Activated naive CD8-positive, alpha-beta T cell treated with anti-CD3 and anti-CD28 coated beads, Interleukin-2, amount 10 ng/mL, durations not matched to agents 7 days and 5 days (primary cell): ENCODE measurements at regions not wholly inside any gene's neighbourhood (a gene's known extent, or its start where the extent isn't known, plus 50 kb on each side); places are given as distances from the start of the nearest gene placed in this dataset.
"Not testable (repeated sequence)": the region's sequence is repeated elsewhere in the genome, so short reads cannot be mapped to it uniquely, and the experiment has no call there.

ENCODE experiments used
- ATAC-seq: fragments of 150-1000 bp; cut with Tn5 transposase; one replicate; pipeline ENCODE4 v1.10.0; 2021; ENCODE audit warnings: low read depth, moderate library complexity
- POLR2A ChIA-PET: fragments of 350-600 bp; sonication (Branson Sonifier 250); formaldehyde crosslinking; loops from one replicate; lab custom pipeline; 2021; ENCODE audit warnings: antibody characterized with exemption; lab: Charles Lee
- DNase-seq: peaks from one replicate; pipeline ENCODE4 v3.0.0; 2021
- H3K27ac Mint-ChIP-seq: one replicate; pipeline ENCODE4 v1.8.0; 2022; ENCODE audit warnings: mild to moderate bottlenecking, mixed read lengths
- H3K27me3 Mint-ChIP-seq: one replicate; pipeline ENCODE4 v1.8.0; 2022; ENCODE audit warnings: mild to moderate bottlenecking, moderate library complexity, mixed read lengths
- H3K36me3 Mint-ChIP-seq: one replicate; pipeline ENCODE4 v1.8.0; 2021; ENCODE audit warnings: mild to moderate bottlenecking, mixed read lengths
- H3K4me1 Mint-ChIP-seq: one replicate; pipeline ENCODE4 v1.8.0; 2021; ENCODE audit warnings: mixed read lengths
- H3K4me3 Mint-ChIP-seq: one replicate; pipeline ENCODE4 v1.8.0; 2022; ENCODE audit warnings: mild to moderate bottlenecking, moderate library complexity, mixed read lengths
- H3K9me3 Mint-ChIP-seq: one replicate; pipeline ENCODE4 v1.8.0; 2021; ENCODE audit warnings: mixed read lengths

DNA sequence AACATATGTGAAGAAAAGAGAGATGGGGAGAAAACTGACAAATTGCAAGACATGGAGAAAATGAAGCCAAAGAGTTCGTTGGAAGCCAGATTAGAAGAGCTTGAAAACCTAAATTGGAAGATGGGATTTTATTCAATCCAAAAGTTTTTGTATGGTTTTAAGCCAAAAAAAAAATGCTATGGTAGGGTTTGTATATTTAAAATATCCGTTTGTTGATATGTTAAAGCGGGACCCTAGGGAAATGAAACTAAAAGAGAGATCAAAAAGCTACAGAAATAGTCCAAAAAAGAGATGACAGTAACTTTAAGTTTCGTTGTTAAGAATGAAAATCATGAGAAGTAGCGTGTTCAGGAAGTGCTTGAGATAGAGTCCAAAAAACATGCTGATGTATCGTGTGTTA is 617.7 kb upstream of the ADGRL2 start:
- POLR2A ChIA-PET: no interaction called here
- H3K4me3 Mint-ChIP-seq: no peak overlapping the region
- ATAC-seq: no peak
- no peaks in the 10 kb centered on the region for H3K4me1 Mint-ChIP-seq
- no peak for DNase-seq
- H3K27ac Mint-ChIP-seq: no peak overlapping the region
- peaks cover 2% of the 10 kb centered on the region for H3K9me3 Mint-ChIP-seq
- no peaks in the 10 kb centered on the region for H3K36me3 Mint-ChIP-seq
- H3K27me3 Mint-ChIP-seq: no peaks in the 10 kb centered on the region

DNA sequence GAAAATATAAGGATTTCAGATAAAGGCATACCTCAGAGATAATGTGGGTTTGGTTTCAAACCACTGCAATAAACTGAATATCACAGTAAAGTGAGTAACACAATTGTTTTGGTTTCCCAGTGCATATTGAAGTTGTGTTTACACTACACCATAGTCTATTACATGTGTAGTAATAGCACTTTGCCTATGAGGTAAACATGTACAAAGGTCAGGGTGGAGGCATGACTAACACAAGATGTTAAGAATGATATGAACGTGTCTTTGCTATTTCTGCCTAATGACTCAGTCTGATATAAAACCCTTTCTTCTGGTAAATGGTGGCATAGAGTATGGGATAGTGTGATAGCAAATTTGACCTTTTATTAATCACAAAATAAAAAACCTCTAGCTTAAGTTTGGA is 621.5 kb upstream of the ADGRL2 start:
- H3K9me3 Mint-ChIP-seq: peaks cover 9% of the 10 kb centered on the region
- POLR2A ChIA-PET: no interaction called here
- ATAC-seq: no peak

DNA sequence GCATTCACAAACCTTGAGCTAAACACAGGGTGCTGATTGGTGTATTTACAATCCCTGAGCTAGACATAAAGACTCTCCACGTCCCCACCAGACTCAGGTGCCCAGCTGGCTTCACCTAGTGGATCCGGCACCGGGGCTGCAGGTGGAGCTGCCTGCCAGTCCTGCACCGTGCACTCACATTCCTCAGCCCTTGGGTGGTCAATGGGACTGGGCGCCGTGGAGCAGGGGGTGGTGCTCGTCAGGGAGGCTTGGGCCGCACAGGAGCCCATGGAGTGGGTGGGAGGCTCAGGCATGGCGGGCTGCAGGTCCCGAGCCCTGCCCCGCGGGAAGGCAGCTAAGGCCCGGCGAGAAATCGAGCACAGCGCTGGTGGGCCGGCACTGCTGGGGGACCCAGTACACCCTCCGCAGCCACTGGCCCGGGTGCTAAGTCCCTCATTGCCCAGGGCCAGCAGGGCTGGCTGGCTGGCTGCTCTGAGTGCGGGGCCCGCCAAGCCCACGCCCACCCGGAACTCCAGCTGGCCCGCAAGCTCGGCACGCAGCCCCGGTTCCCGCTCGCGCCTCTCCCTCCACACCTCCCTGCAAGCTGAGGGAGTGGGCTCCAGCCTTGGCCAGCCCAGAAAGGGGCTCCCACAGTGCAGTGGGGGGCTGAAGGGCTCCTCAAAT is 622.2 kb upstream of the ADGRL2 start:
- H3K9me3 Mint-ChIP-seq, DNase-seq, H3K36me3 Mint-ChIP-seq: not testable (repeated sequence)

More for the DNA sequence above, 621.5 kb upstream of the ADGRL2 start:
- Mint-ChIP-seq H3K4me3 (no peak overlapping the region), H3K36me3 (no peaks in the 10 kb centered on the region), H3K27me3 (no peaks in the 10 kb centered on the region), H3K27ac (no peak overlapping the region), H3K4me1 (no peaks in the 10 kb centered on the region)
- DNase-seq: no peak

DNA sequence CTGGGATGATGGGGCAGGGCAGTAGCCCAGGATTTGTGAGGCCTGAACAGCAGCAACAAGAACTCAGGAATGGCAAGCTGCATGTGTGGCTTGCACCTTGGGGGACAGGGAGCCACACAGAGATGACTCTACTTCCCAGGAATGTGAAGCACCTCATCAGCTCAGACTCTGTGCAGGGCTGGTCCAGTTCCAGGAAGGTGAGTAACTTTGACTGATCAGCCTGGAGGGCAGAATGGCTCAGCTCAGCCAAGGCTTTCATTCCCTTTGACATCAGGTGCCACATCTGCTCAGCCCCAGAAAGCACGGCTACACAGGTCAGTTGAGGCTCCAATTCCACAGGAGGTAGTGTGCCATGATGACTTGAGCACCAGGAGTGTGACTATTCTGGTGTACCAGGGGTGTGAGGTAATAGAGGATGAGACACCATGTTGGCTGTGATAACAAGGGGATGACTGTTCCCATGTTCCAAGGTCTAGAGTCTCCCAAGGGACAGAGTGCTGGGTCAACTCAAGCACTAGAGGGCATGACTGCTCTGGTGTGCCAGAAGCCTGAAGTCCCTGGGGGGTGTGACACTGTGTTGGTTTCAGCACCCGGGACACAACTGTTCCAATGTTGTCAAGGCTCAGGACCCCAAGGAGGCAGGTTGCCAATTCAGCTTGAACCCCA is 625.8 kb upstream of the ADGRL2 start:
- Mint-ChIP-seq H3K27ac (no peak overlapping the region), H3K4me1 (no peaks in the 10 kb centered on the region), H3K4me3 (no peak overlapping the region), H3K36me3 (no peaks in the 10 kb centered on the region), H3K27me3 (no peaks in the 10 kb centered on the region), H3K9me3 (peaks cover 11% of the 10 kb centered on the region)
- POLR2A ChIA-PET: no interaction called here
- no peak for ATAC-seq
- no peak for DNase-seq

More for the DNA sequence above, 622.2 kb upstream of the ADGRL2 start:
- H3K4me3 Mint-ChIP-seq, ATAC-seq, H3K27ac Mint-ChIP-seq, H3K27me3 Mint-ChIP-seq, H3K4me1 Mint-ChIP-seq, POLR2A ChIA-PET: not testable (repeated sequence)

DNA sequence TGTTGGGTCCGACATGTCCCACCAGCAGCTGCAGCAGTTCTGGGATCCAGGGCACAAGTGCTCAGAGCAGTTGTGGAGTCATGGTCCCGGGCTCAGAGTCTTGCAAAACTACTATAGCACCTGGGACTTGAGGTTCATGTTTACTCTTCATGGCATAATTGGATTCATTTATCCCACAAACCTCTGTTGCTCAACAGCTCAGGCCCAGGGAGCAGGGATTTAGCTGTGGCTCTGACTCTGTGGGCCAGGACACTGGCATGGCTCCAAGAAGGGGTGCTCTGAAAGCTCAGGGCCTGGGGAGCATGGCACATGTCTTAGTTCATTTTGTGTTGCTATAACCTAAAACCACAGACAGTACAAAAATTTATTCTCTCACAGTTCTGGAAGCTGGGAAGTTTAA is 626.7 kb upstream of the ADGRL2 start:
- H3K27ac Mint-ChIP-seq: no peak overlapping the region
- H3K4me3 Mint-ChIP-seq: no peak overlapping the region
- POLR2A ChIA-PET: no interaction called here
- no peaks in the 10 kb centered on the region for H3K4me1 Mint-ChIP-seq
- ATAC-seq: no peak
- no peaks in the 10 kb centered on the region for H3K27me3 Mint-ChIP-seq
- no peaks in the 10 kb centered on the region for H3K36me3 Mint-ChIP-seq
- H3K9me3 Mint-ChIP-seq: peaks cover 11% of the 10 kb centered on the region
- no peak for DNase-seq

DNA sequence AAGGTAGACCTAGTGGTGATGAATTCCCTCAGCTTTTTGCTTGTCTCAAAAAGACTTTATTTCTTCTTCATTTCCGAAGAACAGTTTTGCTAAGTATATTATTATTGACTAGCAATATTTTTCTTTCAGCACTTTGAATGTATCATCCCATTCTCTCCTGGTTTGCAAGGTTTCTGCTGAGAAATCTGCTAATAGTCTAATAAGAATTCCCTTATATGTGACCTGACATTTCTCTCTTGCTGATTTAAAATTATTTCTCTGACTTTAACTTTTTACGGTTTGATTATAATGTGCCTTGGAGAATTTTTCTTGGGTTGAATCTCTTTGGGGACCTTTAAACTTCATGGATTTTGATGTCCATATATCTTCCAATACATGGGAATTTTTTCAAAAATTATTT is 628.3 kb upstream of the ADGRL2 start:
- Mint-ChIP-seq H3K27ac (no peak overlapping the region), H3K4me3 (no peak overlapping the region), H3K9me3 (peaks cover 9% of the 10 kb centered on the region), H3K27me3 (no peaks in the 10 kb centered on the region), H3K4me1 (no peaks in the 10 kb centered on the region), H3K36me3 (no peaks in the 10 kb centered on the region)
- DNase-seq (no peak), ATAC-seq (no peak)
- POLR2A ChIA-PET: no interaction called here

DNA sequence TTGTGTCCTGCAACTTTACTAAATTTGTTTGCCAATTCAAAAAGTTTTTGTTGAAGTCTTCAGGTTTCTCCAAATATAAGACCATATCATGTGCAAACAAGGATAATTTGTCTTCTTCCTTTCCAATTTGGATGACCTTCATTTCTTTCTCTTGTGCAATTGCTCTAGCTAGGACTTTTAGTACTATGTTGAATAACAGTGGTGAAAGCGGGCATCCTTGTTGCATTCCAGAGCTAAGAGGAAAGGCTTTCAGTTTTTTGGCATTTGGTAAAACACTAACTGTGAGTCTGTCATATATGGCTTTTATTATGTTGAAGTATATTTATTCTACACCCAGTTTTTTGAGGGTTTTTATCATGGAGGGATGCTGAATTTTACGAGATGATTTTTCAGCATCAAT is 630.0 kb upstream of the ADGRL2 start:
- ATAC-seq (no peak), DNase-seq (no peak)
- no peak overlapping the region for H3K4me3 Mint-ChIP-seq
- H3K9me3 Mint-ChIP-seq: peaks cover 7% of the 10 kb centered on the region
- POLR2A ChIA-PET: no interaction called here
- no peak overlapping the region for H3K27ac Mint-ChIP-seq
- H3K27me3 Mint-ChIP-seq: no peaks in the 10 kb centered on the region
- H3K36me3 Mint-ChIP-seq: no peaks in the 10 kb centered on the region
- no peaks in the 10 kb centered on the region for H3K4me1 Mint-ChIP-seq

DNA sequence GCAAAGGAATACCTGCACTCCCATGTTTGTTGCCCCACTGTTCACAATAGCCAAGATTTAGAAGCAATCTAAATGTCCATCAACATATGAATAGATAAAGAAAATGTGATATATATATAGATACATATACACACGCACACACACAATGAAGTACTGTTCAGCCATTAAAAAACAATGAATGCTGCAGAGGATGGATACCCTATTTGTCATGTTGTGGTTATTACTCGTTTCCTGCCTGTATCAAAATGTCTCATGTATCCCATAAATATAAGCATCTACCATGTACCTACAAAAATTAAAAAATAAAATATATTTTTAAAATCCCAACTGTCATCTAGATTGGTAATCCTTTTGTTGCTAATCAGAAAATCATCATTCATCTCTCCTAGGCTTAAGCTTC is 634.8 kb upstream of the ADGRL2 start:
- Mint-ChIP-seq H3K9me3 (peaks cover 2% of the 10 kb centered on the region), H3K4me1 (no peaks in the 10 kb centered on the region), H3K4me3 (no peak overlapping the region), H3K27me3 (no peaks in the 10 kb centered on the region), H3K36me3 (no peaks in the 10 kb centered on the region), H3K27ac (no peak overlapping the region)
- ATAC-seq: no peak
- DNase-seq: no peak
- POLR2A ChIA-PET: no interaction called here

DNA sequence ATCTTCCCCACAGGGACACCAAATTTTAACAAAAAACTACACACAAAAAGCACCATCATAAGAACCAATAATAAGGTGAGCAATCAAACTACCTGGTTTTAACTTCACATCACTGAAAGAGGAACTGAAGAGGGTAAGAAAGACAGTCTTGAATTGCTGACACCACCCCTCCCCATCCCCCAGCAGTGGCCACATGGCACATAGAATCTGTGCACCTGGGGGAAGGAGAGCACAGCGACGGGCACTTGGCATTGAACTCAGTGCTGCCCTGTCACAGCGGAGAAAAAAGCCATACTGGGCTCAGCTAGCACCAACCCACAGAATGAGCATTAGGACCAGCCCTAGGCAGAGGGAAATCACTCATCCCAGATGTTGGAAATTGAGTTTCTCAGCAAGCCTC is 640.0 kb upstream of the ADGRL2 start:
- H3K27ac Mint-ChIP-seq: no peak overlapping the region
- H3K36me3 Mint-ChIP-seq: no peaks in the 10 kb centered on the region
- POLR2A ChIA-PET: no interaction called here
- no peaks in the 10 kb centered on the region for H3K4me1 Mint-ChIP-seq
- no peak overlapping the region for H3K4me3 Mint-ChIP-seq
- H3K27me3 Mint-ChIP-seq: no peaks in the 10 kb centered on the region
- no peaks in the 10 kb centered on the region for H3K9me3 Mint-ChIP-seq
- DNase-seq (no peak), ATAC-seq (no peak)

DNA sequence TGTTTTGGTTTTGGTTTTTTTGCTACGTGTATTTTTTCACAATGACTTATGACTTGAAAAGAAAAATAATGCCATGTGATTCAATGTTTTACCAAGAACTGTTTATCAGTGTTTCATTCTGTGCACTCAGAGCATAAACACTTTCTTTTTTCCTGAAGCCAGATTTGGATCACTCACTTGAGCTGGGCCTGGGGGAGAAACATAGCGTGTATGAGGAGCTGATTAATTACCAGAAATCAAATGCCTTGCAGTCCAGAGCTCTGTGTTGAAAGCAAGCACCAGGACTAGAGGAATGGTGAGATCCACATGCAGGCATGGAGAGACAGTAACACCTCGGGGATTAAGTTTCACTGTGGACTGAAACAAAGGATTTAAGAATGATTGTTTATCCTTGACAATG is 642.1 kb upstream of the ADGRL2 start:
- Mint-ChIP-seq H3K36me3 (no peaks in the 10 kb centered on the region), H3K4me3 (no peak overlapping the region), H3K9me3 (no peaks in the 10 kb centered on the region), H3K27ac (no peak overlapping the region), H3K4me1 (no peaks in the 10 kb centered on the region), H3K27me3 (no peaks in the 10 kb centered on the region)
- DNase-seq: no peak
- ATAC-seq: no peak
- POLR2A ChIA-PET: no interaction called here

DNA sequence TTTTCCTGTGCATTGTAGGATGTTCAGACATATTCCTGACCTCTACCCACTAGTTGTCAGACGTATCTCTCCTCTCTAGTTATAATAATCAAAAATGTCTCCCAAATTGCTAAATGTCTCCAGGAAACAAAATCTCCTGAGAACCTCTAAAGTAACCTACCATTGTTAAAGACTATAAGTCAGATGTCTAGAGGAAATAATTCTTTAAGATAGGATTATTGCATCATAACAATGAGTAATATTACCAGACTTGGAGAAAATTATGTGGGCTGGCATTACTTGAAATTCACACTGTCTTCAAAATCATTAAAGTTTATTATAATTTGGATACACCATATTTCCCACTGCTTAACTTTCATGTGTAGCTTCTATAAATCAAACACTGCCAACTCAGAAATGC is 643.0 kb upstream of the ADGRL2 start:
- POLR2A ChIA-PET: no interaction called here
- Mint-ChIP-seq H3K27ac (no peak overlapping the region), H3K27me3 (no peaks in the 10 kb centered on the region), H3K4me3 (no peak overlapping the region), H3K36me3 (no peaks in the 10 kb centered on the region), H3K9me3 (no peaks in the 10 kb centered on the region), H3K4me1 (no peaks in the 10 kb centered on the region)
- no peak for ATAC-seq
- no peak for DNase-seq

DNA sequence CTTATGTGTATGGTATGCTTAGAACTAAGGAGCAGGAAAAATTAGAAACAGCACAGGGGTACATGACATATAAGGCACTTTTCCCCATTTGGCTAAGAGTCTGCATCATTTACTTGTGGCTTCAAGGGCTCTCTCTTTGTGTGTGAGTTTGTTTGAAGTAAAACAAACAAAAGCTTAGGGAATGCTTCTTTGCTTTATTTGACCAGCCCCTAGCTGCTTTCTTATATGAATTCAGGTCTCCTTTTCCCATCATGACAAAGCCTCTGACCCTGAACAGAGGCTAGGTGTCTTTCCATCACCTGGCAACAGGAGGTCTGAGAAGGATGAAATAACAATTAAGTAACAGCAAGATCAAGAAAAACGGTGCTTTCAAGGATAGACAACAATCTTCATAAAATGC is 643.8 kb upstream of the ADGRL2 start:
- no peaks in the 10 kb centered on the region for H3K36me3 Mint-ChIP-seq
- H3K9me3 Mint-ChIP-seq: no peaks in the 10 kb centered on the region
- no peak for DNase-seq
- ATAC-seq: no peak
- no peaks in the 10 kb centered on the region for H3K27me3 Mint-ChIP-seq
- no peak overlapping the region for H3K4me3 Mint-ChIP-seq
- POLR2A ChIA-PET: no interaction called here
- no peak overlapping the region for H3K27ac Mint-ChIP-seq
- H3K4me1 Mint-ChIP-seq: no peaks in the 10 kb centered on the region

DNA sequence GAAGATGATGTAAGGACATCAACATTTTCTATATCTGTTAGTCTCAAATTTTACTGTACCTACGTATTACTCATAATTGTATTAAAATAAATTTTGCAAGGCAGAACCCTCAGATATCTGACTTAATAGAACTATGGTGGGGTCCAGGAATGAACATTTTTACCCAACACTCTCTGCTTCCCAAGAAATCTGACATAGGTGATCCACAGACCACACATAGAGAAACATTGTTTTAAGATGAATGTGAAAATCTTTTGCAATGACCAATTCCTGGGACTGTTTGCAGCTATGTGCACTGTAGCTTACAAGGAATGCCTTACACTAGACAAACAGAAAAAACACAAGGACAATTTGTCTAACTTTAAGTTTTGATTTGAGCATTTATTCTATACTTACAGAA is 645.6 kb upstream of the ADGRL2 start:
- Mint-ChIP-seq H3K36me3 (no peaks in the 10 kb centered on the region), H3K27ac (no peak overlapping the region)

DNA sequence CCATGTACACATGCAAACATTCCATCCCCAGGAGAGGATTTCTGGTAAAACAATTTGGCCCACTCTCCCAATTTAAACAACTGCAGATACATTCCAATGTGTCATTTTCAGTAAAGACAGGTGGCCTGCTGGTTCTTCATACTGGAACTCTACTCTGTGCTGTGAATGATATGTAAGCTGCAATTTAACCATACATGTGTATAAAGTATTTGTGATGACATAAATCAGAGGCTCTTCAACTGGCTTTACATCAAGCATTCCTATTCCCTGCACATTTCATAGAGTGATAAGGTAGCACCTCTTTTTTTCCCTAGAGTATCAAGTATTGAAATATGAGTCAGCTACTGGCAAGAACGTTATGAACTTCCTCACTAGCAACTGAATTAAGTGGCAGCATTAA is 649.5 kb upstream of the ADGRL2 start:
- no peak for ATAC-seq
- no peak overlapping the region for H3K27ac Mint-ChIP-seq
- no peak for DNase-seq
- peaks cover 8% of the 10 kb centered on the region for H3K9me3 Mint-ChIP-seq
- H3K4me1 Mint-ChIP-seq: no peaks in the 10 kb centered on the region
- no peak overlapping the region for H3K4me3 Mint-ChIP-seq
- H3K27me3 Mint-ChIP-seq: no peaks in the 10 kb centered on the region
- POLR2A ChIA-PET: no interaction called here
- no peaks in the 10 kb centered on the region for H3K36me3 Mint-ChIP-seq

More for the DNA sequence above, 645.6 kb upstream of the ADGRL2 start:
- Mint-ChIP-seq H3K27me3 (no peaks in the 10 kb centered on the region), H3K9me3 (peaks cover 5% of the 10 kb centered on the region), H3K4me1 (no peaks in the 10 kb centered on the region), H3K4me3 (no peak overlapping the region)
- DNase-seq (no peak), ATAC-seq (no peak)
- POLR2A ChIA-PET: interaction anchor here (0.6 kb wide), 1 partner anchor 102 kb away, joined by 3 read pairs; no protein-coding TSS in a partner anchor
